HEK293 (cell line): ENCODE measurements at regions not wholly inside any gene's neighbourhood (a gene's known extent, or its start where the extent isn't known, plus 50 kb on each side); places are given as distances from the start of the nearest gene placed in this dataset.

Source experiments
- CTCF ChIP-seq: fragments of 450-650 bp; formaldehyde crosslinking; IDR thresholded peaks from 2 replicates; pipeline ENCODE4 v1.5.1; 2016; ENCODE audit warnings: missing biosample characterization, missing genetic modification characterization
- ZNF76 ChIP-seq: fragments of 450-650 bp; formaldehyde crosslinking; IDR thresholded peaks from 2 replicates; pipeline ENCODE4; 2016; ENCODE audit warnings: low read depth, missing biosample characterization, missing genetic modification characterization, borderline replicate concordance

- TF ChIP-seq ZNF76 (no peak), CTCF (no peak)
These were observed 148.7 kb upstream of the RIPOR2 start for GRCh38 chr6:25084508-25084833.
